ENCODE measurements at regions not wholly inside any gene's neighbourhood (a gene's known extent, or its start where the extent isn't known, plus 50 kb on each side); places are given as distances from the start of the nearest gene placed in this dataset.

- no peak for FAIRE-seq
- peak; percentile 86 for TF ChIP-seq FOSL2 (IDR thresholded peaks at IDR 0.05)
- TF ChIP-seq FOSL2 (CRISPR knock-in tag; IDR thresholded peaks at IDR 0.05), result peak; percentile 93
- no peak for TF ChIP-seq FOSB (CRISPR knock-in tag; IDR thresholded peaks at IDR 0.05)
- no peak for TF ChIP-seq EHMT2 (IDR thresholded peaks at IDR 0.05; ENCODE audit: low read depth)
- TF ChIP-seq CTCF (IDR thresholded peaks at IDR 0.05), result no peak
- TF ChIP-seq TP53 (CRISPR knock-in tag; IDR thresholded peaks at IDR 0.05), result no peak
- TF ChIP-seq NR3C1 (IDR thresholded peaks at IDR 0.05), result no peak
- peak; percentile 34 for TF ChIP-seq ZFP36 (IDR thresholded peaks at IDR 0.05; ENCODE audit: borderline replicate concordance, partially characterized antibody)
- no peak for TF ChIP-seq SREBF2 (IDR thresholded peaks at IDR 0.05)
- no peak for TF ChIP-seq ZNF302 (CRISPR knock-in tag; IDR thresholded peaks at IDR 0.05)
- no peak for TF ChIP-seq BHLHE40 (IDR thresholded peaks at IDR 0.05; ENCODE audit: low read depth, low read length)
- TF ChIP-seq HOXA7 (CRISPR knock-in tag; IDR thresholded peaks at IDR 0.05), result no peak
- TF ChIP-seq CHD4 (IDR thresholded peaks at IDR 0.05; ENCODE audit: borderline replicate concordance), result no peak
- TF ChIP-seq TFCP2L1 (CRISPR knock-in tag; IDR thresholded peaks at IDR 0.05), result no peak
- TF ChIP-seq RNF2 (IDR thresholded peaks at IDR 0.05; ENCODE audit: borderline replicate concordance, low read depth), result no peak
- TF ChIP-seq JUN (IDR thresholded peaks at IDR 0.05), result peak in 1 of 2 experiments; percentile 46; a peak in 1 of 5 replicates
- TF ChIP-seq ZSCAN20 (CRISPR knock-in tag; IDR thresholded peaks at IDR 0.05), result no peak
- no peak; a peak in 1 of 5 replicates for TF ChIP-seq EP300 (IDR thresholded peaks at IDR 0.05)
- peak; percentile 57; the same call in 1 of the 2 replicates for TF ChIP-seq HOXB13 (CRISPR knock-in tag; IDR thresholded peaks at IDR 0.05; ENCODE audit: low read depth)
- TF ChIP-seq, protein P1, sequence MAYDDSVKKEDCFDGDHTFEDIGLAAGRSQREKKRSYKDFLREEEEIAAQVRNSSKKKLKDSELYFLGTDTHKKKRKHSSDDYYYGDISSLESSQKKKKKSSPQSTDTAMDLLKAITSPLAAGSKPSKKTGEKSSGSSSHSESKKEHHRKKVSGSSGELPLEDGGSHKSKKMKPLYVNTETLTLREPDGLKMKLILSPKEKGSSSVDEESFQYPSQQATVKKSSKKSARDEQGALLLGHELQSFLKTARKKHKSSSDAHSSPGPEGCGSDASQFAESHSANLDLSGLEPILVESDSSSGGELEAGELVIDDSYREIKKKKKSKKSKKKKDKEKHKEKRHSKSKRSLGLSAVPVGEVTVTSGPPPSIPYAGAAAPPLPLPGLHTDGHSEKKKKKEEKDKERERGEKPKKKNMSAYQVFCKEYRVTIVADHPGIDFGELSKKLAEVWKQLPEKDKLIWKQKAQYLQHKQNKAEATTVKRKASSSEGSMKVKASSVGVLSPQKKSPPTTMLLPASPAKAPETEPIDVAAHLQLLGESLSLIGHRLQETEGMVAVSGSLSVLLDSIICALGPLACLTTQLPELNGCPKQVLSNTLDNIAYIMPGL (CRISPR knock-in tag; IDR thresholded peaks at IDR 0.05; ENCODE audit: borderline replicate concordance), result no peak
- TF ChIP-seq EHF (CRISPR knock-in tag; IDR thresholded peaks at IDR 0.05), result no peak
- TF ChIP-seq CBX2 (IDR thresholded peaks at IDR 0.05; ENCODE audit: borderline replicate concordance, low read depth), result no peak
- peak; percentile 89 for TF ChIP-seq MAX (IDR thresholded peaks at IDR 0.05)
- no peak for TF ChIP-seq PHF8 (IDR thresholded peaks at IDR 0.05; ENCODE audit: borderline replicate concordance, low read depth)
- no peak for TF ChIP-seq ESRRA (IDR thresholded peaks at IDR 0.05; ENCODE audit: borderline replicate concordance, low read length)
- peak; percentile 56; the same call in 1 of the 2 replicates for TF ChIP-seq GATA3 (IDR thresholded peaks at IDR 0.05; ENCODE audit: borderline replicate concordance)
- TF ChIP-seq, protein P2, sequence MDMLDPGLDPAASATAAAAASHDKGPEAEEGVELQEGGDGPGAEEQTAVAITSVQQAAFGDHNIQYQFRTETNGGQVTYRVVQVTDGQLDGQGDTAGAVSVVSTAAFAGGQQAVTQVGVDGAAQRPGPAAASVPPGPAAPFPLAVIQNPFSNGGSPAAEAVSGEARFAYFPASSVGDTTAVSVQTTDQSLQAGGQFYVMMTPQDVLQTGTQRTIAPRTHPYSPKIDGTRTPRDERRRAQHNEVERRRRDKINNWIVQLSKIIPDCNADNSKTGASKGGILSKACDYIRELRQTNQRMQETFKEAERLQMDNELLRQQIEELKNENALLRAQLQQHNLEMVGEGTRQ (IDR thresholded peaks at IDR 0.05), result no peak
- TF ChIP-seq MAZ (IDR thresholded peaks at IDR 0.05; ENCODE audit: borderline replicate concordance, low read depth, low read length), result no peak
- peak; percentile 85 for TF ChIP-seq JUNB (IDR thresholded peaks at IDR 0.05)
- peak; percentile 73; the same call in 1 of the 2 replicates for TF ChIP-seq ATOH8 (CRISPR knock-in tag; IDR thresholded peaks at IDR 0.05; ENCODE audit: low read depth)
- TF ChIP-seq MAFK (IDR thresholded peaks at IDR 0.05; ENCODE audit: partially characterized antibody), result no peak
- peak in 1 of 2 experiments; percentile 74; a peak in 2 of 4 replicates for TF ChIP-seq CEBPB (IDR thresholded peaks at IDR 0.05)
These were observed 303.5 kb downstream of the CDCA7 start for GRCh38 chr2:173657996-173658717.

More at GRCh38 chr2:173657996-173658717, 303.5 kb downstream of the CDCA7 start:
- peak overlapping the region; percentile 78 to 87 for H3K27ac ChIP-seq
- POLR2A ChIA-PET, result interaction anchor here (0.6 kb wide), 1 partner anchor 72 kb away, joined by 3 read pairs; no protein-coding TSS in a partner anchor
- no peaks in the 10 kb centered on the region for H3K9me3 ChIP-seq
- peak; percentile 97 to 99 for ATAC-seq
- CTCF ChIA-PET, result interaction anchor here (0.7 to 1.9 kb wide), 4 partner anchors 10 to 390 kb away, joined by 3 to 5 read pairs (median 4); no protein-coding TSS in a partner anchor
- H3K4me3 ChIP-seq, result no peak overlapping the region
- H3K4me2 ChIP-seq, result peak overlapping the region; percentile 67
- H3K4me1 ChIP-seq, result peaks cover 51% of the 10 kb centered on the region
- DNase-seq (ENCODE audit: low read depth in 1 of 2, low spot score in 1 of 2), result peak; percentile 80 to 82
- WGBS (ENCODE audit: missing lambda C conversion rate), result 40% methylated on average over 10 of the region's 10 CpGs

Data from A549 (cell line).